HEK293 (cell line): ENCODE measurements at regions not wholly inside any gene's neighbourhood (a gene's known extent, or its start where the extent isn't known, plus 50 kb on each side); places are given as distances from the start of the nearest gene placed in this dataset.
"Not testable (repeated sequence)": the region's sequence is repeated elsewhere in the genome, so short reads cannot be mapped to it uniquely, and the experiment has no call there.

Experiments used
- CTCF ChIA-PET: fragments of 350-600 bp; formaldehyde crosslinking; extraction: SDS; loops from one replicate; lab custom pipeline; 2021; ENCODE audit warnings: antibody characterized with exemption; lab: Yijun Ruan, JAX
- POLR2A ChIA-PET: fragments of 300-600 bp; formaldehyde crosslinking; extraction: SDS; loops from one replicate; lab custom pipeline; 2020; ENCODE audit warnings: antibody characterized with exemption, inconsistent platforms; lab: Yijun Ruan, JAX
- H3K27ac ChIP-seq: fragments of 200-500 bp; sonication (Bioruptor generic); 2 replicates; pipeline ENCODE4 v1.5.1; 2014; ENCODE audit warnings: low read depth, low read length, control low read depth, inconsistent platforms; ENCODE audit errors: extremely low read depth
- H3K36me3 ChIP-seq, 2 experiments: fragments of 200-500 bp in 1 of 2; sonication (Bioruptor generic) in 1 of 2; 1 replicate in 1 of 2; 2 replicates in 1 of 2; pipeline ENCODE4 v1.5.1; 2014 to 2017; ENCODE audit warnings: inconsistent platforms in 2 of 2, low read length in 2 of 2; ENCODE audit not compliant: control insufficient read depth in 2 of 2, insufficient read depth in 1 of 2
- H3K4me1 ChIP-seq: fragments of 200-500 bp; sonication (Bioruptor generic); 2 replicates; pipeline ENCODE4 v1.5.1; 2014; ENCODE audit warnings: mild to moderate bottlenecking, low read length, inconsistent platforms; ENCODE audit not compliant: control insufficient read depth, insufficient read depth
- H3K4me3 ChIP-seq: 2 replicates; pipeline ENCODE4 v1.5.1; 2011; ENCODE audit warnings: low read depth, mild to moderate bottlenecking, control low read depth, low read length, moderate library complexity
- H3K9me3 ChIP-seq: fragments of 200-500 bp; sonication (Bioruptor generic); 2 replicates; pipeline ENCODE4 v1.5.1; 2014; ENCODE audit warnings: low read depth, low read length, inconsistent platforms; ENCODE audit not compliant: control insufficient read depth, insufficient read depth
- KLF8 ChIP-seq: fragments of 450-650 bp; formaldehyde crosslinking; IDR thresholded peaks from 2 replicates; pipeline ENCODE4 v1.5.1; 2016; ENCODE audit warnings: missing biosample characterization, missing genetic modification characterization
- ZIC2 ChIP-seq: fragments of 450-650 bp; formaldehyde crosslinking; IDR thresholded peaks from 2 replicates; pipeline ENCODE4 v1.5.1; 2016; ENCODE audit warnings: missing biosample characterization, missing genetic modification characterization
- ZNF626 ChIP-seq: fragments of 450-650 bp; sonication (Bioruptor Pico); formaldehyde crosslinking; IDR thresholded peaks from 2 replicates; pipeline ENCODE4 v1.5.1; 2018; ENCODE audit warnings: missing biosample characterization, missing genetic modification characterization, inconsistent platforms
- TF ChIP-seq, protein P1 (sequence below): fragments of 450-650 bp; formaldehyde crosslinking; IDR thresholded peaks from 2 replicates; pipeline ENCODE4 v1.5.1; 2016; ENCODE audit warnings: missing biosample characterization, missing genetic modification characterization
- TF ChIP-seq, protein P2 (sequence below): fragments of 450-650 bp; IDR thresholded peaks from 2 replicates; pipeline ENCODE4 v1.5.1; 2018; ENCODE audit warnings: missing biosample characterization, mild to moderate bottlenecking, missing genetic modification characterization
- TF ChIP-seq, protein P3 (sequence below): fragments of 450-650 bp; formaldehyde crosslinking; IDR thresholded peaks from 2 replicates; pipeline ENCODE4 v1.5.1; 2016; ENCODE audit warnings: missing biosample characterization, missing genetic modification characterization, low read depth
- TF ChIP-seq, protein P4 (sequence below): fragments of 450-650 bp; formaldehyde crosslinking; conservative IDR thresholded peaks from 2 replicates; pipeline ENCODE4 v1.5.1; 2016; ENCODE audit warnings: low read depth, missing biosample characterization, missing genetic modification characterization

DNA sequence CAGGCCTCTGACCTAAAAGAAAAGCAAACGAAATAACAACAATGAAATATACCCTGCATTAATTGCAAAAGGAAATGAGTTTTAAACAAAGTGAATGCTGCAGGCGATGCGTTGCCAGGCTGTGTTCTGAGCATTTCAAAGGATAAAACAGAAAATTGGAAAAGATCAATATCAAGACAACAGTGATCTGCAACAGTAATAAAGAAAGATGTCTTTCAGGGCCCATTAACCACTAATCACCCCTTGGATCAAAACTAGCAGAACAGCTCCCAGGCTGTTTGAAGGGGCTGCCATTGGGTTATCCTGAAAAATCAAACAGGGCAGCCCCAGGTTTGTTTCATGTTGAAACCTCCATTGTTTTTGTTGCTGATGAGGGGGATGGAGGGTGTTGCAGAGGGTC lies 219.2 kb downstream of the FGFR2 start (continued):
- TF ChIP-seq, protein P1, sequence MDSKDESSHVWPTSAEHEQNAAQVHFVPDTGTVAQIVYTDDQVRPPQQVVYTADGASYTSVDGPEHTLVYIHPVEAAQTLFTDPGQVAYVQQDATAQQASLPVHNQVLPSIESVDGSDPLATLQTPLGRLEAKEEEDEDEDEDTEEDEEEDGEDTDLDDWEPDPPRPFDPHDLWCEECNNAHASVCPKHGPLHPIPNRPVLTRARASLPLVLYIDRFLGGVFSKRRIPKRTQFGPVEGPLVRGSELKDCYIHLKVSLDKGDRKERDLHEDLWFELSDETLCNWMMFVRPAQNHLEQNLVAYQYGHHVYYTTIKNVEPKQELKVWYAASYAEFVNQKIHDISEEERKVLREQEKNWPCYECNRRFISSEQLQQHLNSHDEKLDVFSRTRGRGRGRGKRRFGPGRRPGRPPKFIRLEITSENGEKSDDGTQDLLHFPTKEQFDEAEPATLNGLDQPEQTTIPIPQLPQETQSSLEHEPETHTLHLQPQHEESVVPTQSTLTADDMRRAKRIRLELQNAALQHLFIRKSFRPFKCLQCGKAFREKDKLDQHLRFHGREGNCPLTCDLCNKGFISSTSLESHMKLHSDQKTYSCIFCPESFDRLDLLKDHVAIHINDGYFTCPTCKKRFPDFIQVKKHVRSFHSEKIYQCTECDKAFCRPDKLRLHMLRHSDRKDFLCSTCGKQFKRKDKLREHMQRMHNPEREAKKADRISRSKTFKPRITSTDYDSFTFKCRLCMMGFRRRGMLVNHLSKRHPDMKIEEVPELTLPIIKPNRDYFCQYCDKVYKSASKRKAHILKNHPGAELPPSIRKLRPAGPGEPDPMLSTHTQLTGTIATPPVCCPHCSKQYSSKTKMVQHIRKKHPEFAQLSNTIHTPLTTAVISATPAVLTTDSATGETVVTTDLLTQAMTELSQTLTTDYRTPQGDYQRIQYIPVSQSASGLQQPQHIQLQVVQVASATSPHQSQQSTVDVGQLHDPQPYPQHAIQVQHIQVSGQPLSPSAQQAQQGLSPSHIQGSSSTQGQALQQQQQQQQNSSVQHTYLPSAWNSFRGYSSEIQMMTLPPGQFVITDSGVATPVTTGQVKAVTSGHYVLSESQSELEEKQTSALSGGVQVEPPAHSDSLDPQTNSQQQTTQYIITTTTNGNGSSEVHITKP (tag by site-specific recombination) = no peak
- no peak for TF ChIP-seq ZIC2
- no peak for TF ChIP-seq ZNF626

DNA sequence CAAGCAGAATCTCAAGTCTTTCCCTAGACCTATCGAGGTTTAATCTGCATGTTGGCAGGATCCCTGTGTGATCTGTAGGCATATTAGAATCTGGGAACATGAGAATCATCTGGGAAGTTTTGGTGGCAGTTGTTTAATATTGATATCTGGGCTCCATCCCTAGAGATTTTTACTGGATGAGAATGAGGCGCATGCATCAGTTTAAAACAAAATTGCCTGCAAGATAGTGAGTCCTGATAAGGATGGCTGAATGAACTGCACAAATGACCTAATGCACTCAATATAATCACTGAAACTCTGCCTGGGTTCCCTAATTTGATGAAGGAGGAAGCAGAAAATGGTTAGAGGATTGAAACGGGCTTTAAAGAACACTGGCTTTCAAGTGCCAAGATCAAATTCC lies 218.0 kb downstream of the FGFR2 start:
- Histone ChIP-seq H3K36me3 (no peaks in the 10 kb centered on the region), H3K4me3 (no peak overlapping the region), H3K4me1 (no peaks in the 10 kb centered on the region; the same call in 1 of the 2 replicates), H3K9me3 (no peaks in the 10 kb centered on the region), H3K27ac (no peak overlapping the region)
- CTCF ChIA-PET = no interaction called here
- POLR2A ChIA-PET = no interaction called here
- TF ChIP-seq, protein P2, sequence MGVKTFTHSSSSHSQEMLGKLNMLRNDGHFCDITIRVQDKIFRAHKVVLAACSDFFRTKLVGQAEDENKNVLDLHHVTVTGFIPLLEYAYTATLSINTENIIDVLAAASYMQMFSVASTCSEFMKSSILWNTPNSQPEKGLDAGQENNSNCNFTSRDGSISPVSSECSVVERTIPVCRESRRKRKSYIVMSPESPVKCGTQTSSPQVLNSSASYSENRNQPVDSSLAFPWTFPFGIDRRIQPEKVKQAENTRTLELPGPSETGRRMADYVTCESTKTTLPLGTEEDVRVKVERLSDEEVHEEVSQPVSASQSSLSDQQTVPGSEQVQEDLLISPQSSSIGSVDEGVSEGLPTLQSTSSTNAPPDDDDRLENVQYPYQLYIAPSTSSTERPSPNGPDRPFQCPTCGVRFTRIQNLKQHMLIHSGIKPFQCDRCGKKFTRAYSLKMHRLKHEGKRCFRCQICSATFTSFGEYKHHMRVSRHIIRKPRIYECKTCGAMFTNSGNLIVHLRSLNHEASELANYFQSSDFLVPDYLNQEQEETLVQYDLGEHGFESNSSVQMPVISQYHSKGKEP (tag by site-specific recombination) = peak; percentile 58; the same call in 1 of the 2 replicates
- TF ChIP-seq, protein P3, sequence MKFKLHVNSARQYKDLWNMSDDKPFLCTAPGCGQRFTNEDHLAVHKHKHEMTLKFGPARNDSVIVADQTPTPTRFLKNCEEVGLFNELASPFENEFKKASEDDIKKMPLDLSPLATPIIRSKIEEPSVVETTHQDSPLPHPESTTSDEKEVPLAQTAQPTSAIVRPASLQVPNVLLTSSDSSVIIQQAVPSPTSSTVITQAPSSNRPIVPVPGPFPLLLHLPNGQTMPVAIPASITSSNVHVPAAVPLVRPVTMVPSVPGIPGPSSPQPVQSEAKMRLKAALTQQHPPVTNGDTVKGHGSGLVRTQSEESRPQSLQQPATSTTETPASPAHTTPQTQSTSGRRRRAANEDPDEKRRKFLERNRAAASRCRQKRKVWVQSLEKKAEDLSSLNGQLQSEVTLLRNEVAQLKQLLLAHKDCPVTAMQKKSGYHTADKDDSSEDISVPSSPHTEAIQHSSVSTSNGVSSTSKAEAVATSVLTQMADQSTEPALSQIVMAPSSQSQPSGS (tag by site-specific recombination) = no peak
- TF ChIP-seq, all 188 proteins: peak for 1

DNA sequence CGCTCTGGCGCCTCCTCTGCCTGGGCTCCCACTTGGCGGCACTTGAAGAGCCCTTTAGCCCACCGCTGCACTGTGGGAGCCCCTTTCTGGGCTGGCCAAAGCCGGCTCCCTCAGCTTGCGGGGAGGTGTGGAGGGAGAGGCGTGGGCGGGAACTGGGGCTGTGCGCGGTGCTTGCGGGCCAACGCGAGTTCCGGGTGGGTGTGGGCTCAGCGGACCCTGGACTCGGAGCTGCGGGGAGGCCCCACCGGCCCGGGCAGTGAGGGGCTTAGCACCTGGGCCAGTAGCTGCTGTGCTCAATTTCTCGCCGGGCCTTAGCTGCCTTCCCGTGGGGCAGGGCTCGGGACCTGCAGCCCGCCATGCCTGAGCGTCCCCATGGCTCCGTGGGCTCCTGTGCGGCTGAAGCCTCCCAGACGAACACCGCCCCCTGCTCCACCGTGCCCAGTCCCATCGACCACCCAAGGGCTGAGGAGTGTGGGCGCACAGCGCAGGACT lies 216.2 kb downstream of the FGFR2 start:
- CTCF ChIA-PET = interaction anchor here (0.6 kb wide), 1 partner anchor 53 kb away, joined by 4 read pairs; no protein-coding TSS in a partner anchor
- H3K9me3 ChIP-seq, H3K36me3 ChIP-seq, H3K4me3 ChIP-seq, H3K27ac ChIP-seq, POLR2A ChIA-PET, H3K4me1 ChIP-seq: not testable (repeated sequence)

DNA sequence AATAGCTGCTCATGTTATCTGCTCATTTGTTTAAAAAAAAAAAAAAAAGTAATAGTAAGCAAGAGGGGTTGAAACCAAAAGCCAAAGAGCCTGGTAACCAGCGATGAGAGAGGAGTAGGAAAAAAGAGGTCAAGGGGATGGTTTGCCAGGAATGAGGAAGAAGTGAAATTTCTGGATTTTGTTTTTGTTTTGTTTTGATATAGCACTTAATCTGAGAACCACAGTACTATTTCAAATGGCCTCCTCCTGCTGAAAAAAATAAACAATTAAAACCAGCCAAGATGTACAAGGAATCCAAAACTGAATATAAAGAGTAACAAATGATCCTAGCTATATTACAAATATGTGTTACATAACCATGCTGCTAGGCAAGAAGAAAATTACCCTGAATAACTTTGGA lies 213.1 kb downstream of the FGFR2 start:
- Histone ChIP-seq H3K27ac (no peak overlapping the region), H3K4me3 (no peak overlapping the region), H3K9me3 (no peaks in the 10 kb centered on the region), H3K36me3 (no peaks in the 10 kb centered on the region), H3K4me1 (no peaks in the 10 kb centered on the region)
- ChIA-PET CTCF (interaction anchor here (0.7 kb wide), 1 partner anchor 223 kb away, joined by 4 read pairs; no protein-coding TSS in a partner anchor), POLR2A (no interaction called here)
- TF ChIP-seq, protein P2 (tag by site-specific recombination) = no peak
- TF ChIP-seq, protein P1 (tag by site-specific recombination) = no peak
- TF ChIP-seq KLF8 (tag by site-specific recombination) = no peak
- TF ChIP-seq, protein P4, sequence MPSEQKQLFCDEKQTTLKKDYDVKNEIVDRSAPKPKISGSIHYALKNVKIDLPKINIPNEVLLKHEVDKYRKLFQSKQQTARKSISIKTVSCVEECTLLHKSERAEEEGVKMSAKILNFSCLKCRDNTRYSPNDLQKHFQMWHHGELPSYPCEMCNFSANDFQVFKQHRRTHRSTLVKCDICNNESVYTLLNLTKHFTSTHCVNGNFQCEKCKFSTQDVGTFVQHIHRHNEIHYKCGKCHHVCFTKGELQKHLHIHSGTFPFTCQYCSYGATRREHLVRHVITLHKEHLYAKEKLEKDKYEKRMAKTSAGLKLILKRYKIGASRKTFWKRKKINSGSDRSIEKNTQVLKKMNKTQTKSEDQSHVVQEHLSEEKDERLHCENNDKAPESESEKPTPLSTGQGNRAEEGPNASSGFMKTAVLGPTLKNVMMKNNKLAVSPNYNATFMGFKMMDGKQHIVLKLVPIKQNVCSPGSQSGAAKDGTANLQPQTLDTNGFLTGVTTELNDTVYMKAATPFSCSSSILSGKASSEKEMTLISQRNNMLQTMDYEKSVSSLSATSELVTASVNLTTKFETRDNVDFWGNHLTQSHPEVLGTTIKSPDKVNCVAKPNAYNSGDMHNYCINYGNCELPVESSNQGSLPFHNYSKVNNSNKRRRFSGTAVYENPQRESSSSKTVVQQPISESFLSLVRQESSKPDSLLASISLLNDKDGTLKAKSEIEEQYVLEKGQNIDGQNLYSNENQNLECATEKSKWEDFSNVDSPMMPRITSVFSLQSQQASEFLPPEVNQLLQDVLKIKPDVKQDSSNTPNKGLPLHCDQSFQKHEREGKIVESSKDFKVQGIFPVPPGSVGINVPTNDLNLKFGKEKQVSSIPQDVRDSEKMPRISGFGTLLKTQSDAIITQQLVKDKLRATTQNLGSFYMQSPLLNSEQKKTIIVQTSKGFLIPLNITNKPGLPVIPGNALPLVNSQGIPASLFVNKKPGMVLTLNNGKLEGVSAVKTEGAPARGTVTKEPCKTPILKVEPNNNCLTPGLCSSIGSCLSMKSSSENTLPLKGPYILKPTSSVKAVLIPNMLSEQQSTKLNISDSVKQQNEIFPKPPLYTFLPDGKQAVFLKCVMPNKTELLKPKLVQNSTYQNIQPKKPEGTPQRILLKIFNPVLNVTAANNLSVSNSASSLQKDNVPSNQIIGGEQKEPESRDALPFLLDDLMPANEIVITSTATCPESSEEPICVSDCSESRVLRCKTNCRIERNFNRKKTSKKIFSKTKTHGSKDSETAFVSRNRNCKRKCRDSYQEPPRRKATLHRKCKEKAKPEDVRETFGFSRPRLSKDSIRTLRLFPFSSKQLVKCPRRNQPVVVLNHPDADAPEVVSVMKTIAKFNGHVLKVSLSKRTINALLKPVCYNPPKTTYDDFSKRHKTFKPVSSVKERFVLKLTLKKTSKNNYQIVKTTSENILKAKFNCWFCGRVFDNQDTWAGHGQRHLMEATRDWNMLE (tag by site-specific recombination) = no peak
